UCSD-AML1 (cell line): ENCODE measurements at regions not wholly inside any gene's neighbourhood (a gene's known extent, or its start where the extent isn't known, plus 50 kb on each side); places are given as distances from the start of the nearest gene placed in this dataset.

ENCODE experiments used
- DNase-seq: peaks from one replicate; lab custom pipeline; 2025; ENCODE audit not compliant: unreplicated experiment; lab: John Stamatoyannopoulos, UW

- no peak for DNase-seq
Observed at GRCh38 chr1:65090406-65090805, 57.6 kb upstream of the AK4 start.

GRCh38 chr1:65092691-65093090 lies 55.3 kb upstream of the AK4 start:
- no peak for DNase-seq

- DNase-seq: no peak
Observed at GRCh38 chr1:65097076-65097475, 50.9 kb upstream of the AK4 start.
